ENCODE measurements at regions not wholly inside any gene's neighbourhood (a gene's known extent, or its start where the extent isn't known, plus 50 kb on each side); places are given as distances from the start of the nearest gene placed in this dataset.
A peak's percentile ranks its signal among the peaks of the same experiment; 100 is the strongest.
"Not testable (repeated sequence)": the region's sequence is repeated elsewhere in the genome, so short reads cannot be mapped to it uniquely, and the experiment has no call there.

GRCh38 chr11:31956310-31956709 is 134.6 kb upstream of the RCN1 start:
- DNase-seq: no peak

- no peak for DNase-seq
Measured at GRCh38 chr11:31955838-31956237, 135.0 kb upstream of the RCN1 start.

- no peak for DNase-seq
Measured at GRCh38 chr11:31953803-31954327, 137.0 kb upstream of the RCN1 start.

GRCh38 chr11:31949733-31950200 is 138.6 kb upstream of the PAX6 start:
- DNase-seq: not testable (repeated sequence)

GRCh38 chr11:31947051-31947450 is 135.9 kb upstream of the PAX6 start:
- no peak for DNase-seq

- peak; percentile 61 for DNase-seq
Measured at GRCh38 chr11:31943056-31943780, 132.1 kb upstream of the PAX6 start.

GRCh38 chr11:31940371-31941037 is 129.4 kb upstream of the PAX6 start:
- peak; percentile 92 for DNase-seq

GRCh38 chr11:31939004-31939403 is 127.9 kb upstream of the PAX6 start:
- DNase-seq: no peak

- DNase-seq: no peak
Measured at GRCh38 chr11:31936312-31936711, 125.2 kb upstream of the PAX6 start.

GRCh38 chr11:31932879-31933278 is 121.8 kb upstream of the PAX6 start:
- no peak for DNase-seq

GRCh38 chr11:31927982-31928381 is 116.9 kb upstream of the PAX6 start:
- no peak for DNase-seq

- no peak for DNase-seq
Measured at GRCh38 chr11:31926816-31927528, 115.8 kb upstream of the PAX6 start.

GRCh38 chr11:31926106-31926505 is 115.0 kb upstream of the PAX6 start:
- no peak for DNase-seq

GRCh38 chr11:31922450-31922849 is 111.3 kb upstream of the PAX6 start:
- no peak for DNase-seq

GRCh38 chr11:31921081-31921480 is 110.0 kb upstream of the PAX6 start:
- DNase-seq: no peak

GRCh38 chr11:31919175-31919574 is 108.1 kb upstream of the PAX6 start:
- DNase-seq: no peak

- DNase-seq: no peak
Measured at GRCh38 chr11:31915867-31916266, 104.7 kb upstream of the PAX6 start.

GRCh38 chr11:31913985-31914384 is 102.9 kb upstream of the PAX6 start:
- no peak for DNase-seq

- no peak for DNase-seq
Measured at GRCh38 chr11:31912808-31913207, 101.7 kb upstream of the PAX6 start.

GRCh38 chr11:31910950-31911576 is 99.9 kb upstream of the PAX6 start:
- DNase-seq: no peak

GRCh38 chr11:31903225-31904074 is 92.3 kb upstream of the PAX6 start:
- DNase-seq: no peak

- DNase-seq: no peak
Measured at GRCh38 chr11:31902706-31903105, 91.6 kb upstream of the PAX6 start.

Measured in NCI-H2171 treated with DMSO at 0.1 percent for 48 hours (cell line).